ENCODE measurements at regions not wholly inside any gene's neighbourhood (a gene's known extent, or its start where the extent isn't known, plus 50 kb on each side); places are given as distances from the start of the nearest gene placed in this dataset.

- TF ChIP-seq POLR2AphosphoS5 (IDR thresholded peaks at IDR 0.05; ENCODE audit: low read depth, low read length) (no peak), SIN3A (IDR thresholded peaks at IDR 0.05; ENCODE audit: borderline replicate concordance, insufficient read depth, low read length) (no peak), REST (IDR thresholded peaks at IDR 0.05; ENCODE audit: insufficient read depth in 1 of 2, low read depth in 2 of 2, low read length in 2 of 2) (no peak)
These were observed 1119.6 kb upstream of the FLRT2 start for GRCh38 chr14:84410344-84410743.
